ENCODE measurements at regions not wholly inside any gene's neighbourhood (a gene's known extent, or its start where the extent isn't known, plus 50 kb on each side); places are given as distances from the start of the nearest gene placed in this dataset.

DNA sequence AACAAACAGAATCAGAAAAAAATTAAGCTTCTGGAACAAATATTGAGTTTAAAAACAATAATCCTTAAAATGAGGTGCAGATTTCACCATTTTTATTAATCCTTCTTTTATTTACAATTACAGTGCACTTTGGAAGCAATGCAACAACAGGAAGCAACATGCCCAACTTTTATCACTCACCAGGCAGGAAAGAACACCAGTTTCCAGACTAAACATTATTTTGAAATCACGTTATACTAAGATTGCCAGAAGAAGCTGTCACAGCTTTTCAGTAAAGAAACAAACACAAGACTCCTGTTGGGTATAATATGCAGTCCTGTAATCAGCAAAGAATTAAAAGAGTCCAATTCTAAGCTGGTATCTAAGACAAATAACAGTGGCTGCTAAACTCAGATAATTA lies 137.9 kb upstream of the ZC3H15 start:
- no peak overlapping the region for H3K27ac ChIP-seq (ENCODE audit: extremely low read depth, low read depth, low read length)
- TF ChIP-seq, protein P1, sequence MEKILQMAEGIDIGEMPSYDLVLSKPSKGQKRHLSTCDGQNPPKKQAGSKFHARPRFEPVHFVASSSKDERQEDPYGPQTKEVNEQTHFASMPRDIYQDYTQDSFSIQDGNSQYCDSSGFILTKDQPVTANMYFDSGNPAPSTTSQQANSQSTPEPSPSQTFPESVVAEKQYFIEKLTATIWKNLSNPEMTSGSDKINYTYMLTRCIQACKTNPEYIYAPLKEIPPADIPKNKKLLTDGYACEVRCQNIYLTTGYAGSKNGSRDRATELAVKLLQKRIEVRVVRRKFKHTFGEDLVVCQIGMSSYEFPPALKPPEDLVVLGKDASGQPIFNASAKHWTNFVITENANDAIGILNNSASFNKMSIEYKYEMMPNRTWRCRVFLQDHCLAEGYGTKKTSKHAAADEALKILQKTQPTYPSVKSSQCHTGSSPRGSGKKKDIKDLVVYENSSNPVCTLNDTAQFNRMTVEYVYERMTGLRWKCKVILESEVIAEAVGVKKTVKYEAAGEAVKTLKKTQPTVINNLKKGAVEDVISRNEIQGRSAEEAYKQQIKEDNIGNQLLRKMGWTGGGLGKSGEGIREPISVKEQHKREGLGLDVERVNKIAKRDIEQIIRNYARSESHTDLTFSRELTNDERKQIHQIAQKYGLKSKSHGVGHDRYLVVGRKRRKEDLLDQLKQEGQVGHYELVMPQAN (IDR thresholded peaks at IDR 0.05; ENCODE audit: borderline replicate concordance) = no peak
- TF ChIP-seq ZNF124 (CRISPR knock-in tag; IDR thresholded peaks at IDR 0.05) = no peak
- no peak for TF ChIP-seq TAF15 (IDR thresholded peaks at IDR 0.05; ENCODE audit: low read depth, low read length)
- no peak for TF ChIP-seq ADNP (tag; IDR thresholded peaks at IDR 0.05)
- no peak for TF ChIP-seq NFIX (CRISPR knock-in tag; IDR thresholded peaks at IDR 0.05; ENCODE audit: low read depth)
- TF ChIP-seq PTTG1 (tag; IDR thresholded peaks at IDR 0.05; ENCODE audit: low read depth) = no peak
- no peak for TF ChIP-seq SMAD3 (CRISPR knock-in tag; conservative IDR thresholded peaks at IDR 0.05)
- TF ChIP-seq, protein P2, sequence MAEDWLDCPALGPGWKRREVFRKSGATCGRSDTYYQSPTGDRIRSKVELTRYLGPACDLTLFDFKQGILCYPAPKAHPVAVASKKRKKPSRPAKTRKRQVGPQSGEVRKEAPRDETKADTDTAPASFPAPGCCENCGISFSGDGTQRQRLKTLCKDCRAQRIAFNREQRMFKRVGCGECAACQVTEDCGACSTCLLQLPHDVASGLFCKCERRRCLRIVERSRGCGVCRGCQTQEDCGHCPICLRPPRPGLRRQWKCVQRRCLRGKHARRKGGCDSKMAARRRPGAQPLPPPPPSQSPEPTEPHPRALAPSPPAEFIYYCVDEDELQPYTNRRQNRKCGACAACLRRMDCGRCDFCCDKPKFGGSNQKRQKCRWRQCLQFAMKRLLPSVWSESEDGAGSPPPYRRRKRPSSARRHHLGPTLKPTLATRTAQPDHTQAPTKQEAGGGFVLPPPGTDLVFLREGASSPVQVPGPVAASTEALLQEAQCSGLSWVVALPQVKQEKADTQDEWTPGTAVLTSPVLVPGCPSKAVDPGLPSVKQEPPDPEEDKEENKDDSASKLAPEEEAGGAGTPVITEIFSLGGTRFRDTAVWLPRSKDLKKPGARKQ (CRISPR knock-in tag; IDR thresholded peaks at IDR 0.05) = no peak
- TF ChIP-seq ZNF384 (IDR thresholded peaks at IDR 0.05; ENCODE audit: low read depth, low read length) = no peak
- no peak for TF ChIP-seq SMARCA4 (IDR thresholded peaks at IDR 0.05)
- DNase-seq (ENCODE audit: extremely low read depth in 1 of 4, low spot score in 3 of 4) (no peak), ATAC-seq (no peak), FAIRE-seq (no peak)
- no TSS peak for BruUV-seq (replicated peaks)
- no peaks in the 10 kb centered on the region for H3K79me2 ChIP-seq (ENCODE audit: control insufficient read depth, insufficient read depth, low read length)
- ChIA-PET CTCF (ENCODE audit: low intra/inter-chr PET ratio) (no interaction called here), POLR2A (no interaction called here)
- no peak overlapping the region for H2AFZ ChIP-seq (ENCODE audit: low read depth, low read length)
- in situ Hi-C loops (cut with MboI) (no loop called here), intact Hi-C loops (cut with micrococcal nuclease) (no loop called here)
- no peaks in the 10 kb centered on the region for H3K36me3 ChIP-seq (ENCODE audit: control insufficient read depth, insufficient read depth, low read length)
- H4K20me1 ChIP-seq (replicated peaks; ENCODE audit: control insufficient read depth, insufficient read depth, low read length) = no peaks in the 10 kb centered on the region
- WGBS (ENCODE audit: insufficient coverage, low coverage, missing lambda C conversion rate) = 5% methylated on average over 1 of the region's 1 CpG
- no peaks in the 10 kb centered on the region for H3K4me1 ChIP-seq (replicated peaks in 1 of 2; ENCODE audit: control insufficient read depth in 2 of 2, insufficient read depth in 2 of 2, low read length in 2 of 2)
- H3K4me3 ChIP-seq = no peak overlapping the region
- no peak overlapping the region for H3K4me2 ChIP-seq (ENCODE audit: insufficient read depth, low read length)
- no peaks in the 10 kb centered on the region for H3K9me1 ChIP-seq (ENCODE audit: control insufficient read depth, insufficient read depth, low read length)
- H3K27me3 ChIP-seq (ENCODE audit: control insufficient read depth in 2 of 2, insufficient read depth in 2 of 2, low read length in 2 of 2) = no peaks in the 10 kb centered on the region
- no peaks in the 10 kb centered on the region; the same call in none of the 2 replicates for H3K9me3 ChIP-seq (replicated peaks; ENCODE audit: control insufficient read depth, insufficient read depth, low read depth, low read length)
- no peak overlapping the region for H3K9ac ChIP-seq (ENCODE audit: insufficient read depth in 1 of 2, low read depth in 2 of 2, low read length in 2 of 2)
